DND-41 (cell line): ENCODE measurements at regions not wholly inside any gene's neighbourhood (a gene's known extent, or its start where the extent isn't known, plus 50 kb on each side); places are given as distances from the start of the nearest gene placed in this dataset.

Experiments
- CTCF ChIP-seq: IDR thresholded peaks from 2 replicates; pipeline ENCODE4 v1.5.1; 2012; ENCODE audit warnings: borderline replicate concordance, low read length, moderate library complexity, mild to moderate bottlenecking; ENCODE audit not compliant: poor library complexity, severe bottlenecking; ENCODE audit errors: extremely low read depth
- EZH2 ChIP-seq: IDR thresholded peaks from 3 replicates; pipeline ENCODE4 v1.6.1; 2012; ENCODE audit warnings: borderline replicate concordance, low read depth, mild to moderate bottlenecking, moderate library complexity, low read length, inconsistent platforms; ENCODE audit not compliant: severe bottlenecking

- TF ChIP-seq CTCF: no peak
- TF ChIP-seq EZH2: no peak
Measured at GRCh38 chr10:78700816-78701520, 367.8 kb upstream of the ZMIZ1 start.
